Lung (tissue), 11 donors: ENCODE measurements at regions not wholly inside any gene's neighbourhood (a gene's known extent, or its start where the extent isn't known, plus 50 kb on each side); places are given as distances from the start of the nearest gene placed in this dataset.

Experiments
- ATAC-seq: fragments of 200-7000 bp; cut with Tn5 transposase; one replicate; pipeline ENCODE4 v1.9.1; 2020; ENCODE audit warnings: moderate number of reproducible peaks; ENCODE audit not compliant: insufficient read depth, low FRiP score
- DNase-seq, 3 donors: peaks; one replicate each; pipeline ENCODE4 v3.0.0-alpha.2; 2013 to 2017
- H3K27ac ChIP-seq, 2 donors: one replicate each; pipeline ENCODE4 v1.5.1; 2013; ENCODE audit warnings: mild to moderate bottlenecking in 2 of 2, moderate library complexity in 2 of 2, control low read depth in 1 of 2, inconsistent platforms in 1 of 2, low read depth in 1 of 2, low read length in 1 of 2
- H3K27me3 ChIP-seq, 3 donors: one replicate each; pipeline ENCODE4 v1.5.1; 2013; ENCODE audit warnings: low read length in 2 of 3; ENCODE audit not compliant: control insufficient read depth in 3 of 3, insufficient read depth in 3 of 3
- H3K36me3 ChIP-seq, 4 donors: one replicate each; pipeline ENCODE4 v1.5.1; 2013; ENCODE audit warnings: low read length in 4 of 4, mild to moderate bottlenecking in 1 of 4, moderate library complexity in 1 of 4; ENCODE audit not compliant: control insufficient read depth in 4 of 4, insufficient read depth in 4 of 4
- H3K4me1 ChIP-seq, 5 donors: one replicate each; pipeline ENCODE4 v1.5.1; 2013; ENCODE audit warnings: low read length in 5 of 5, mild to moderate bottlenecking in 2 of 5, moderate library complexity in 1 of 5; ENCODE audit not compliant: control insufficient read depth in 5 of 5, insufficient read depth in 5 of 5
- H3K4me3 ChIP-seq: one replicate; pipeline ENCODE4 v1.5.1; 2013; ENCODE audit warnings: mild to moderate bottlenecking, control low read depth, moderate library complexity
- H3K9ac ChIP-seq, 2 donors: one replicate each; pipeline ENCODE4 v1.5.1; 2013; ENCODE audit warnings: low read length in 2 of 2, control low read depth in 1 of 2; ENCODE audit not compliant: insufficient read depth in 1 of 2
- H3K9me3 ChIP-seq, 4 donors: one replicate each; pipeline ENCODE4 v1.5.1; 2013; ENCODE audit warnings: low read length in 3 of 4, mild to moderate bottlenecking in 1 of 4, moderate library complexity in 1 of 4; ENCODE audit not compliant: control insufficient read depth in 4 of 4, insufficient read depth in 3 of 4
- CTCF ChIP-seq: IDR thresholded peaks from 2 replicates; pipeline ENCODE4 v1.5.1; 2012; ENCODE audit warnings: mild to moderate bottlenecking; ENCODE audit errors: control extremely low read depth, extremely low read depth
- WGBS, 2 donors: extraction: QIAGEN DNeasy Blood & Tissue Kit; methylation state at CpG; one replicate each; pipeline ENCODE4 v1.1.7; 2013; 5-methylcytosine and 5-hydroxymethylcytosine counted together
- donor health status: control.
- donor health status: control.
- donor health status: Bipolar disorder and iron deficiency.
- donor health status: healthy.
- donor health status: DM: yes; HTN: yes; CAD: no.

GRCh38 chr20:48385527-48385926, 442.3 kb downstream of the PREX1 start:
- WGBS, 2 donors: 92% methylated on average over 4 of the region's 4 CpGs
- Histone ChIP-seq H3K36me3 (no peaks in the 10 kb centered on the region), H3K9ac (no peak overlapping the region), H3K4me1 (peaks cover 0 to 14% (median 6%) of the 10 kb centered on the region in 5 donors), H3K27ac (no peak overlapping the region), H3K9me3 (no peaks in the 10 kb centered on the region), H3K4me3 (no peak overlapping the region), H3K27me3 (peaks cover 0 to 9% (median 8%) of the 10 kb centered on the region in 3 donors)
- DNase-seq (no peak), ATAC-seq (no peak)
- no peak for TF ChIP-seq CTCF

- no peak for DNase-seq
- Histone ChIP-seq H3K27me3 (peaks cover 0 to 6% (median 5%) of the 10 kb centered on the region in 3 donors), H3K4me1 (peaks cover 0 to 17% (median 6%) of the 10 kb centered on the region in 5 donors), H3K36me3 (no peaks in the 10 kb centered on the region), H3K4me3 (no peak overlapping the region), H3K9ac (no peak overlapping the region), H3K27ac (no peak overlapping the region), H3K9me3 (no peaks in the 10 kb centered on the region)
- no peak for ATAC-seq
- no peak for TF ChIP-seq CTCF
- 74 to 75% methylated on average over 17 of the region's 17 CpGs for WGBS, 2 donors
These were observed 442.7 kb downstream of the PREX1 start for GRCh38 chr20:48385114-48385513.

GRCh38 chr20:48384147-48384818, 443.5 kb downstream of the PREX1 start:
- H3K9ac ChIP-seq: no peak overlapping the region
- no peak overlapping the region for H3K27ac ChIP-seq
- no peak for ATAC-seq
- H3K36me3 ChIP-seq: no peaks in the 10 kb centered on the region
- peaks cover 0 to 17% (median 6%) of the 10 kb centered on the region in 5 donors for H3K4me1 ChIP-seq
- 61 to 75% methylated on average over 26 of the region's 26 CpGs for WGBS, 2 donors
- no peaks in the 10 kb centered on the region for H3K9me3 ChIP-seq
- TF ChIP-seq CTCF: no peak
- peaks cover 0 to 5% (median 2%) of the 10 kb centered on the region in 3 donors for H3K27me3 ChIP-seq
- no peak overlapping the region for H3K4me3 ChIP-seq
- no peak for DNase-seq

GRCh38 chr20:48383252-48383651, 444.5 kb downstream of the PREX1 start:
- Histone ChIP-seq H3K27ac (no peak overlapping the region), H3K9ac (no peak overlapping the region), H3K4me3 (no peak overlapping the region), H3K9me3 (no peaks in the 10 kb centered on the region), H3K36me3 (no peaks in the 10 kb centered on the region), H3K4me1 (peaks cover 0 to 17% (median 6%) of the 10 kb centered on the region in 5 donors), H3K27me3 (peaks cover 0 to 5% (median 2%) of the 10 kb centered on the region in 3 donors)
- WGBS, 2 donors: 94% methylated on average over 3 of the region's 3 CpGs
- ATAC-seq (no peak), DNase-seq (no peak)
- TF ChIP-seq CTCF: no peak
